ENCODE measurements at regions not wholly inside any gene's neighbourhood (a gene's known extent, or its start where the extent isn't known, plus 50 kb on each side); places are given as distances from the start of the nearest gene placed in this dataset.

- Histone ChIP-seq H3K9me3 (peaks cover 0 to 7% (median 0%) of the 10 kb centered on the region in 11 donors), H3K36me3 (no peaks in the 10 kb centered on the region), H3K27me3 (no peaks in the 10 kb centered on the region), H3K4me1 (peaks cover 0 to 65% (median 23%) of the 10 kb centered on the region in 9 donors), H3K4me3 (no peak overlapping the region), H3K27ac (peak overlapping the region in 8 of 10 donors; percentile 9 to 90 (median 54))
- WGBS, 2 donors, result 61 to 72% methylated on average over 3 of the region's 3 CpGs
- no peak for DNase-seq
- intact Hi-C loops (cut with DNase I), result no loop called here
- peak in 5 of 8 donors; percentile 18 to 48 (median 41) for ATAC-seq
- no peak for TF ChIP-seq CTCF (IDR thresholded peaks at IDR 0.05)
Measured at GRCh38 chr5:56414066-56414465, 180.9 kb upstream of the ANKRD55 start.

DNA sequence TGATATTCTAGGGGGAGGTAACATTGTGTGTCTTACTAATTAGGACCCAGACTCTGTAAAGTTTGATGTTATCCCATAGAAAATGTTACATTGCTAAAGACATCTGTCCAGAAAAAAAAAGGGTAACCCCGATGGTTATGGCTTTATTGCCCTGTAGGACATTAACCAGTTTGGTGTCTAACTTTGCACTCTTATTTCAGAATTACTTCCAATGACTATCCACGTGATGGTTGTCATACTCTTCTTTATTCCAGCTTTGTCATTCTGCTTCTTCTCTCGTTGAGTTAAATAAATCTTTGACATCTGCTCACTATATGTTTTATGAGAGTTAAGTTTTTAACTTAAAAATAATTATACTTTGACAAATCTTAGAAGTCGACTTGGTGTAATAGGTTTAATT, 180.4 kb upstream of the ANKRD55 start:
- H3K4me1 ChIP-seq, result peaks cover 0 to 66% (median 23%) of the 10 kb centered on the region in 9 donors
- DNase-seq, result no peak

DNA sequence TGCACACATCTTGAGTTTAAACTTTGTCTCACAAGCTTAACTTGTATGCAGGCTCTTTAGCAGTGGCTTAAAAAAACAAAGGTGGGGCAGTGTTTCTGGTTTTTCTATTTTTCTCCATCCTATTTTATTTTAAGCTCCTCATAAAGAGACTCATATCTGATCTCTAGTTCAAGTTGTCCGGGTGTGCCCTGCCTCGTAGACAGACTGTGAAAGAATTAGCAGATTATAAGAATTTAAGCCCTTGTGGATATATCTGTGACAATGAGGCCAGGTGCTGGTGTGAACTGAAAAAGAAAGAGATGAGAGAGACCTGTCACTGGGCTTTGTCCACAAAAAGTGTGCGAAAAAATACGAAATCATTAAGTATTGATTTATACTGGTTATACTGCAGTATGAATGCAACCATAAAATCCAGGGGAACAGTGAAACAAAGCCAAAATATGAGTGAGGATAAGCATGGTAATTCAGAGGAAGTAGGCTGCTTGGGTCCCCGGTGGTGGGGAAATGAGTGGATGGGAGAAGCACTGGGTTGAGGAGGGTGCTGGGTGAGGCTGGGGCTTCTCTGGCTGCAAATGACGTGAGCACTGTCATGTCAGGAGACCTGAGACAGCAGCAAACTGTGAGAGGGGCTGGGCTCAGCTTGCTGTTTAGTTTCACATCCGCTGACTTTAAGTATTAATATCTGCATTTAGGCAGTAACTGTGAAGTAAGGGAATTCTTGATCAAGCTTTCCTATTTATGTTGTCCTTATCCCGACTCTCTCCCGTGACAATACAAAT, 179.7 kb upstream of the ANKRD55 start:
- H3K27me3 ChIP-seq, result no peaks in the 10 kb centered on the region
- peaks cover 0 to 66% (median 23%) of the 10 kb centered on the region in 9 donors for H3K4me1 ChIP-seq
- DNase-seq (peak; percentile 22 to 59), ATAC-seq (peak in 7 of 8 donors; percentile 59 to 80 (median 72))
- H3K36me3 ChIP-seq, result no peaks in the 10 kb centered on the region
- WGBS, 2 donors, result 63 to 68% methylated on average over 9 of the region's 9 CpGs
- H3K9me3 ChIP-seq, result no peaks in the 10 kb centered on the region
- peak overlapping the region in 5 of 10 donors; percentile 4 to 90 (median 58) for H3K27ac ChIP-seq
- no peak for TF ChIP-seq CTCF (IDR thresholded peaks at IDR 0.05)
- H3K4me3 ChIP-seq, result no peak overlapping the region
- intact Hi-C loops (cut with DNase I), result no loop called here

More for the DNA sequence above, 180.4 kb upstream of the ANKRD55 start:
- Histone ChIP-seq H3K36me3 (no peaks in the 10 kb centered on the region), H3K27me3 (no peaks in the 10 kb centered on the region), H3K27ac (peak overlapping the region in 3 of 10 donors; percentile 28 to 90 (median 49)), H3K9me3 (peaks cover 0 to 1% (median 0%) of the 10 kb centered on the region in 11 donors), H3K4me3 (no peak overlapping the region)
- intact Hi-C loops (cut with DNase I), result no loop called here
- ATAC-seq, result no peak
- WGBS, 2 donors, result 67 to 77% methylated on average over 4 of the region's 4 CpGs
- TF ChIP-seq CTCF (IDR thresholded peaks at IDR 0.05), result no peak

DNA sequence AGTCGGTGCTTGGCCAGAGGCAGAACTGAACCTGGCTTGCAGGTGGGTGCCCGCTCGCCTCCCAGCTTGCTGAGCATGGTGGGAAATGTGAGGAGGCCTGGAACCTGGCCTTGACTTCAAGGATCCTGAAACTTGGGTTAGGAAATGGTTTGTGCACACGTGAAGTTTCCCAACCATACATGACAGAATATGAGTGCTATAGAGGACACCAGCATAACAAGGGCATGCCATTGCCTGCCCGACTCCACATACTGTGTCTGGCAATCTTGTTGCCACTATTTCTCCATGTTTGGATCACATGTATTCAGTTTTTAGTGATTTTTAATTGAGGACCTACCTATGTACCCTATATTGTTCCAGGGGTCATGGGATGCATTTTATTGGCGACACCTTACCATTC, 177.6 kb upstream of the ANKRD55 start:
- TF ChIP-seq CTCF (IDR thresholded peaks at IDR 0.05), result no peak
- Histone ChIP-seq H3K27ac (no peak overlapping the region), H3K4me1 (peaks cover 0 to 55% (median 22%) of the 10 kb centered on the region in 9 donors), H3K36me3 (no peaks in the 10 kb centered on the region), H3K4me3 (no peak overlapping the region), H3K27me3 (no peaks in the 10 kb centered on the region), H3K9me3 (no peaks in the 10 kb centered on the region)
- no peak for ATAC-seq
- intact Hi-C loops (cut with DNase I), result no loop called here
- no peak for DNase-seq
- 96 to 97% methylated on average over 6 of the region's 6 CpGs for WGBS, 2 donors

All from heart right ventricle (tissue), 16 donors.